ENCODE measurements at regions not wholly inside any gene's neighbourhood (a gene's known extent, or its start where the extent isn't known, plus 50 kb on each side); places are given as distances from the start of the nearest gene placed in this dataset.

GRCh38 chr12:59839514-59839913 lies 243.7 kb downstream of the SLC16A7 start:
- H3K9me3 Mint-ChIP-seq = no peaks in the 10 kb centered on the region
- H3K36me3 Mint-ChIP-seq (ENCODE audit: insufficient read depth) = no peaks in the 10 kb centered on the region
- DNase-seq = no peak
- H3K4me1 Mint-ChIP-seq (ENCODE audit: low read depth in 2 of 2) = no peaks in the 10 kb centered on the region
- no peak for ATAC-seq (replicated peaks)
- no peak overlapping the region for H3K27ac Mint-ChIP-seq
- no peak overlapping the region for H3K4me3 Mint-ChIP-seq
- peaks cover 7 to 26% of the 10 kb centered on the region in 2 donors for H3K27me3 Mint-ChIP-seq

- H3K4me1 Mint-ChIP-seq (ENCODE audit: low read depth in 2 of 2) = no peaks in the 10 kb centered on the region
- H3K27me3 Mint-ChIP-seq = peaks cover 14 to 20% of the 10 kb centered on the region in 2 donors
- no peak overlapping the region for H3K27ac Mint-ChIP-seq
- no peaks in the 10 kb centered on the region for H3K36me3 Mint-ChIP-seq (ENCODE audit: insufficient read depth)
- DNase-seq (no peak), ATAC-seq (replicated peaks) (no peak)
- H3K4me3 Mint-ChIP-seq = no peak overlapping the region
- no peaks in the 10 kb centered on the region for H3K9me3 Mint-ChIP-seq
Observed at GRCh38 chr12:59843260-59843843, 247.5 kb downstream of the SLC16A7 start.

DNA sequence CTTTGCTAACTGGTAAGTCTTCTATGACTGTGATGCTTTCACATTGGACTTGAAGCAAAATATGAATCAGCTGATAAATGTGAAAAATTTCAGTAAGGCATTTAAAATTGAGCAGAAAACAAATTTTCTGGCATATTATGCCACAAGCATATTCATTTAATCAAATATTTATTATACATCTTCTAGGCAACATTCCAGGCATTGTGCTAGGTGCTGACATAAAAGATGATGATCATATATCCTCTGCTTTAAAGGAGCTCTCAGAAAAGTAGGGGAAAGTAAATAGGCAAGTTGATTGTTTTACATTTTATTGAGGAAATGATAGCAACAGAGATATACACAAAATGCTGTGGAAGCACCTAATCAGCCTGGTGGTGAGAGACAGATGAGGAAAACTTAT lies 248.9 kb downstream of the SLC16A7 start:
- DNase-seq (no peak), ATAC-seq (replicated peaks) (no peak)
- H3K36me3 Mint-ChIP-seq (ENCODE audit: insufficient read depth) = no peaks in the 10 kb centered on the region
- H3K9me3 Mint-ChIP-seq = no peaks in the 10 kb centered on the region
- peaks cover 11 to 14% of the 10 kb centered on the region in 2 donors for H3K27me3 Mint-ChIP-seq
- H3K27ac Mint-ChIP-seq = no peak overlapping the region
- no peak overlapping the region for H3K4me3 Mint-ChIP-seq
- no peaks in the 10 kb centered on the region for H3K4me1 Mint-ChIP-seq (ENCODE audit: low read depth in 2 of 2)

GRCh38 chr12:59845293-59845692 lies 249.5 kb downstream of the SLC16A7 start:
- Mint-ChIP-seq H3K9me3 (no peaks in the 10 kb centered on the region), H3K4me3 (no peak overlapping the region), H3K27ac (no peak overlapping the region), H3K36me3 (ENCODE audit: insufficient read depth) (no peaks in the 10 kb centered on the region), H3K4me1 (ENCODE audit: low read depth in 2 of 2) (no peaks in the 10 kb centered on the region), H3K27me3 (peaks cover 11 to 14% of the 10 kb centered on the region in 2 donors)
- ATAC-seq (replicated peaks) = no peak
- DNase-seq = no peak

GRCh38 chr12:59847127-59847526 lies 251.3 kb downstream of the SLC16A7 start:
- no peak overlapping the region for H3K4me3 Mint-ChIP-seq
- H3K27ac Mint-ChIP-seq = no peak overlapping the region
- H3K27me3 Mint-ChIP-seq = peaks cover 0 to 7% of the 10 kb centered on the region in 2 donors
- ATAC-seq (replicated peaks) (no peak), DNase-seq (no peak)
- no peaks in the 10 kb centered on the region for H3K4me1 Mint-ChIP-seq (ENCODE audit: low read depth in 2 of 2)
- no peaks in the 10 kb centered on the region for H3K9me3 Mint-ChIP-seq
- no peaks in the 10 kb centered on the region for H3K36me3 Mint-ChIP-seq (ENCODE audit: insufficient read depth)

DNA sequence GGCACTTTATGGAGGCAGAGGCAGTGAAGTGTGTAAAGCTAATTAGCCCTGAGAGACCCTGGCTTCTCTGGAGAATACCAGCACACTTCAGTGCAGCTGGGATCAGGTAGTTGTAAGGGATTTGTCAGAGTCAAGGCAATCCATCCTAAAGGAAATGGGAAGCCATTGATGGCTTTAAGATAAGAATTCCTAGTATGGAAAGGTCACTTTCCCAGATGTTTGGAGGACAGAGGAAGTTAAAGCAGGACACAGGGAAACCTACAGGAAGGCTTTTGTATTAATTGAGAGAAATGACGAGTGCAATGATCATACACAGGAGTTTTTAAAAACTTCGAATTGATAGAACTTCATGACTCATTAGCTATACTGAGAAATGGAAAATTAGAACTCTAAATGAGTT lies 254.4 kb downstream of the SLC16A7 start:
- Mint-ChIP-seq H3K27ac (no peak overlapping the region), H3K4me1 (ENCODE audit: low read depth in 2 of 2) (no peaks in the 10 kb centered on the region), H3K9me3 (no peaks in the 10 kb centered on the region), H3K27me3 (peaks cover 0 to under 1% of the 10 kb centered on the region in 2 donors), H3K36me3 (ENCODE audit: insufficient read depth) (no peaks in the 10 kb centered on the region), H3K4me3 (no peak overlapping the region)
- ATAC-seq (replicated peaks) (no peak), DNase-seq (no peak)

DNA sequence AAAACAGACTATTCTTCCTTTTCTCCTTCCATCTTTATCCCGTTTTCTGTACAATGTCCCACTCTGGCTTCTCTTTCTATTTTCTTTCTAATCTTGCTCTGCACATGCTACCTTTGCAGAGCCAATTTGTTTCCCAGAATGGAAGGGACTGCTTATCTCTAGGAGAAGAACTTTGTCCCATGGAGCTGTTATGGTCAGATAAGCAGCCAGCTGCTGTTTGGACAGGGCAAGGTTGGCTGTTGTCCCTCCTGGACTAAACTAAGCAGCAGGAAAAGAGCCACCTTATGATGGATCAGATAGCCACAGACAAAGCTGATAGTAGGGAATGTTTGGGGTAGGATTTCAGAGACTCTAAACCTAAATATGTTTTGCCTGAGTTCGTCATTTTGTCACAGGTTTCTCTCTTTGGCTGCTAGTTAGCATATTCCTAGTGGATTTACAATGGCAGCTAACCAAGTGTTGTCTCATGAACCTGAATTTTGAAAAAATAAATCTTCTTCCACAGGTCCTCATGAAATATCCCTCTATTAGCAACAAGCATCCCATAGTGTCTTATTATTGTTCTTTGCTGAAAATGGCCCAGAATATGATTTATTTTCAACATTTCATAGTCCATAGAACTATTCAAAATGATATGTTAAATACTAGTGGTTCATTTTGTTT lies 262.8 kb downstream of the SLC16A7 start:
- ATAC-seq (replicated peaks) (no peak), DNase-seq (no peak)
- Mint-ChIP-seq H3K36me3 (ENCODE audit: insufficient read depth) (no peaks in the 10 kb centered on the region), H3K27me3 (no peaks in the 10 kb centered on the region), H3K9me3 (peaks cover 0 to 3% of the 10 kb centered on the region in 2 donors), H3K4me3 (no peak overlapping the region), H3K27ac (no peak overlapping the region), H3K4me1 (ENCODE audit: low read depth in 2 of 2) (no peaks in the 10 kb centered on the region)

GRCh38 chr12:59859171-59859510 lies 263.3 kb downstream of the SLC16A7 start:
- no peaks in the 10 kb centered on the region for H3K27me3 Mint-ChIP-seq
- DNase-seq (no peak), ATAC-seq (replicated peaks) (no peak)
- H3K36me3 Mint-ChIP-seq (ENCODE audit: insufficient read depth) = no peaks in the 10 kb centered on the region
- no peak overlapping the region for H3K4me3 Mint-ChIP-seq
- peaks cover 0 to 3% of the 10 kb centered on the region in 2 donors for H3K9me3 Mint-ChIP-seq
- no peaks in the 10 kb centered on the region for H3K4me1 Mint-ChIP-seq (ENCODE audit: low read depth in 2 of 2)
- H3K27ac Mint-ChIP-seq = no peak overlapping the region

- no peaks in the 10 kb centered on the region for H3K27me3 Mint-ChIP-seq
- H3K9me3 Mint-ChIP-seq = peaks cover 0 to 3% of the 10 kb centered on the region in 2 donors
- H3K27ac Mint-ChIP-seq = no peak overlapping the region
- H3K4me3 Mint-ChIP-seq = no peak overlapping the region
- H3K36me3 Mint-ChIP-seq (ENCODE audit: insufficient read depth) = no peaks in the 10 kb centered on the region
- DNase-seq = no peak
- no peaks in the 10 kb centered on the region for H3K4me1 Mint-ChIP-seq (ENCODE audit: low read depth in 2 of 2)
- no peak for ATAC-seq (replicated peaks)
Observed at GRCh38 chr12:59861635-59862034, 265.8 kb downstream of the SLC16A7 start.

- Mint-ChIP-seq H3K4me1 (ENCODE audit: low read depth in 2 of 2) (no peaks in the 10 kb centered on the region), H3K36me3 (ENCODE audit: insufficient read depth) (no peaks in the 10 kb centered on the region), H3K27me3 (peaks cover 0 to 8% of the 10 kb centered on the region in 2 donors), H3K27ac (no peak overlapping the region), H3K4me3 (no peak overlapping the region), H3K9me3 (peaks cover 0 to 4% of the 10 kb centered on the region in 2 donors)
- no peak for ATAC-seq (replicated peaks)
- no peak for DNase-seq
Observed at GRCh38 chr12:59867055-59867454, 271.2 kb downstream of the SLC16A7 start.

- Mint-ChIP-seq H3K27ac (no peak overlapping the region), H3K4me3 (no peak overlapping the region), H3K9me3 (peaks cover 2 to 4% of the 10 kb centered on the region in 2 donors), H3K4me1 (ENCODE audit: low read depth in 2 of 2) (no peaks in the 10 kb centered on the region), H3K36me3 (ENCODE audit: insufficient read depth) (no peaks in the 10 kb centered on the region), H3K27me3 (peaks cover 0 to 8% of the 10 kb centered on the region in 2 donors)
- ATAC-seq (replicated peaks) (no peak), DNase-seq (no peak)
Observed at GRCh38 chr12:59867689-59868088, 271.9 kb downstream of the SLC16A7 start.

DNA sequence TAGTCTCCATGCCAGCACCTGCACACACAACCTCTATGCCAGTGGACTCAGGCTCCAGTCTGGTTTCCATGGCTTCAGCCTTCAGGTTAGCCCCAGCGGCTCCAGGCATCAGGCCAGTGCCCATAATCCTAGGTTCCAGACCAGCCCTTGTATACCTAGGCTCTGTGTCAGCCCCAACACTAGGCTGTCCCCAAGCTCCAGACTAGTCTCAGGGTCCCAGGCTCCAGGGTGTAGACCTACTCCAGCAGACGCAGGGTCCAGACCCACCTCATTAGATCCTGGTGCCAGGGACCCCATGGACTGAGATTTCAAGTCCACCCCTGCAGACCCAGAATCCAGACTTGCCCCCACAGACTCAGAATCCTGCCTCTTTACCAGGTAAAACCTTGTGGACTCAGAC lies 275.9 kb downstream of the SLC16A7 start:
- no peaks in the 10 kb centered on the region for H3K36me3 Mint-ChIP-seq (ENCODE audit: insufficient read depth)
- ATAC-seq (replicated peaks) (no peak), DNase-seq (no peak)
- H3K27me3 Mint-ChIP-seq = peaks cover 0 to 8% of the 10 kb centered on the region in 2 donors
- H3K4me1 Mint-ChIP-seq (ENCODE audit: low read depth in 2 of 2) = no peaks in the 10 kb centered on the region
- H3K27ac Mint-ChIP-seq = no peak overlapping the region
- H3K4me3 Mint-ChIP-seq = no peak overlapping the region
- H3K9me3 Mint-ChIP-seq = peaks cover 8% of the 10 kb centered on the region in 2 donors

- DNase-seq (no peak), ATAC-seq (replicated peaks) (no peak)
- H3K4me1 Mint-ChIP-seq (ENCODE audit: low read depth in 2 of 2) = no peaks in the 10 kb centered on the region
- peaks cover 0 to 8% of the 10 kb centered on the region in 2 donors for H3K27me3 Mint-ChIP-seq
- H3K36me3 Mint-ChIP-seq (ENCODE audit: insufficient read depth) = no peaks in the 10 kb centered on the region
- H3K9me3 Mint-ChIP-seq = peaks cover 8% of the 10 kb centered on the region in 2 donors
- no peak overlapping the region for H3K27ac Mint-ChIP-seq
- no peak overlapping the region for H3K4me3 Mint-ChIP-seq
Observed at GRCh38 chr12:59873136-59873535, 277.3 kb downstream of the SLC16A7 start.

DNA sequence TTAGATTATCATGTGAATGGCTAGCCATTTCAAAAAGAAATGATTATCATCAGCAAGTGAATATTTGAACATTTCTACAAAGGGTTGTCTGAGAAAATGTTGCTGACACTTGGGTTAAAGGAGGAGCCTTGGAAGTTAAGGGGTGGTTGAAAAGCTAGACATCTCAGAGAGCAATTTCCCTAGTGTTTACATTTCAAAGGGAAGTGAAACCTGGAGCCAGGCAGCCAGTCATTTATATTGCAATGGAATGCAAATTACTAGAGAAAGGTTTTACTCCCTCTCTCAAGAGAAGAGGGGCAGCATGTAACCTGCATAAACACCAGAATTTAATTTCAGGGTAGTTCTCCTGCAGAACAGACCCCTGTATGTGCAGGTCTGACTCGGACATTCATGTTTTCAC lies 279.0 kb downstream of the SLC16A7 start:
- no peaks in the 10 kb centered on the region for H3K36me3 Mint-ChIP-seq (ENCODE audit: insufficient read depth)
- DNase-seq (no peak), ATAC-seq (replicated peaks) (no peak)
- H3K27ac Mint-ChIP-seq = no peak overlapping the region
- H3K4me1 Mint-ChIP-seq (ENCODE audit: low read depth in 2 of 2) = no peaks in the 10 kb centered on the region
- H3K9me3 Mint-ChIP-seq = peaks cover 8% of the 10 kb centered on the region in 2 donors
- no peak overlapping the region for H3K4me3 Mint-ChIP-seq
- H3K27me3 Mint-ChIP-seq = peaks cover 0 to 8% of the 10 kb centered on the region in 2 donors
